PC-9 (cell line): ENCODE measurements at regions not wholly inside any gene's neighbourhood (a gene's known extent, or its start where the extent isn't known, plus 50 kb on each side); places are given as distances from the start of the nearest gene placed in this dataset.

Source experiments
- CTCF ChIP-seq: fragments of 200-600 bp; sonication (generic); conservative IDR thresholded peaks from 2 replicates; pipeline ENCODE4 v1.6.1; 2017; ENCODE audit warnings: mixed run types, antibody characterized with exemption, mild to moderate bottlenecking, moderate library complexity
- EZH2 ChIP-seq: fragments of 200-600 bp; sonication (generic); IDR thresholded peaks from 2 replicates; pipeline ENCODE4 v1.8.0; 2017; ENCODE audit warnings: antibody characterized with exemption, low read depth

GRCh38 chr5:136809382-136809781 is 444.0 kb upstream of the TRPC7 start:
- TF ChIP-seq CTCF (no peak), EZH2 (no peak)
